ENCODE measurements at regions not wholly inside any gene's neighbourhood (a gene's known extent, or its start where the extent isn't known, plus 50 kb on each side); places are given as distances from the start of the nearest gene placed in this dataset.

DNA sequence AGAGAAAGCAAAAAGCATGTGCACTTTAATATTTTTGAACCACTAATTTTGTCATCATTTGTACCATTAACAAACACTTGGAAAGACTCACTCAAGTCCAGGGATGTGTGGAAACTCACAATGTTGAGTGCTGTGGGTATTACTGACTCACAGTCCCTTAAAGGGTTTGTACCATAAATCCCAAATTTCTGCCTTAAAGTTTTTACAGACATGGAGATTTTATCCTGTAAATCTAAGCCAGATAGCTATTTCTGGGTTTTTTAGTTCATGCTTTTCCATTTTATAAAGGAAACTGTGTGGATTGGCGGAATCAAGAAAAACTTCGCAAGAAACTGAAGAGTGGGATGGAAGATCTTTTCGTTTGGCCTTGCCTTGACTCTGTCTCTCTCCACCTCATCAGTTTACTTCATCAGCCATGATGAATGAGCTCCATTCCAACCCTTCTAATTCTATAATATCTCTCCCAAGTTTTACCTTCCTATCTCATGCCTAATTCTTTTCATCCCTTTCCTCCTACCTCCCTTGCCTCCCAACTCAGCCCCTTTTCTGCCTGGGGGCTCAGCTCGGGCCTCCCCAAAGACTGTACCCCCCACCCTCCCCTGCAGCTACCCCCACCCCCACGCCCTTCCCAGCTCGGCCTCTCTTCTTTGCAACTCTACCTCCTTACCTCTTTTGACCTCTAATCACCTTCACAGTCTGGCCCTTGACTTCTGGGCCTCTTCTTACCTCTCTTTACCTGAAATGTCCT lies 218.5 kb upstream of the MKLN1 start:
- no peak for ATAC-seq (ENCODE audit: low read depth)
- Histone ChIP-seq H3K4me3 (ENCODE audit: control extremely low read depth in 1 of 5, extremely low read depth in 1 of 5, insufficient read depth in 1 of 5, low read depth in 2 of 5, low read length in 4 of 5) (peak overlapping the region; percentile 31 to 100 (median 98)), H3K79me2 (ENCODE audit: control insufficient read depth, insufficient read depth, low read length) (peaks cover 50% of the 10 kb centered on the region), H4K20me1 (ENCODE audit: control insufficient read depth, insufficient read depth, low read length, poor library complexity, severe bottlenecking) (peaks cover 30% of the 10 kb centered on the region), H2AFZ (ENCODE audit: insufficient read depth, low read depth, low read length, poor library complexity, severe bottlenecking) (peak overlapping the region; percentile 57), H3K27me3 (replicated peaks in 1 of 4; ENCODE audit: control extremely low read depth in 1 of 4, control insufficient read depth in 3 of 4, insufficient read depth in 4 of 4, low read length in 3 of 4) (no peaks in the 10 kb centered on the region), H3K27ac (ENCODE audit: low read length in 2 of 2) (no peak overlapping the region), H3K4me1 (ENCODE audit: control insufficient read depth in 2 of 2, insufficient read depth in 2 of 2, low read length in 2 of 2) (peaks cover 58 to 60% of the 10 kb centered on the region in 2 donors), H3K9me3 (ENCODE audit: control extremely low read depth in 1 of 3, control insufficient read depth in 2 of 3, insufficient read depth in 1 of 3, low read length in 2 of 3) (no peaks in the 10 kb centered on the region), H3K36me3 (replicated peaks in 1 of 2; ENCODE audit: control extremely low read depth in 1 of 2, control insufficient read depth in 1 of 2, extremely low read depth in 1 of 2, insufficient read depth in 2 of 2, low read length in 1 of 2) (peaks cover 0 to 6% of the 10 kb centered on the region in 2 experiments), H3K4me2 (replicated peaks; ENCODE audit: low read depth, low read length, poor library complexity, severe bottlenecking) (peak overlapping the region; percentile 95), H3K9ac (ENCODE audit: low read length) (peak overlapping the region; percentile 99)
- ChIA-PET CTCF (interaction anchor here (0.9 to 3.6 kb wide), 6 partner anchors 13 to 212 kb away, joined by 3 to 20 read pairs (median 4); no protein-coding TSS in a partner anchor), POLR2A (interaction anchor here (0.6 to 9.3 kb wide), 3 partner anchors 14 to 176 kb away, joined by 3 to 104 read pairs (median 4); no protein-coding TSS in a partner anchor)
- Mint-ChIP-seq H3K4me1 (peaks cover 62% of the 10 kb centered on the region), H3K4me3 (peak overlapping the region; percentile 85), H3K27ac (peak overlapping the region; percentile 91), H3K9me3 (ENCODE audit: insufficient read depth) (no peaks in the 10 kb centered on the region), H3K27me3 (no peaks in the 10 kb centered on the region)
- 38% methylated on average over 3 of the region's 6 CpGs for WGBS (ENCODE audit: insufficient coverage)
- intact Hi-C loops (cut with micrococcal nuclease), result loop anchor here (5.0 kb wide), 3 partner anchors 147 to 1037 kb away; partner anchors contain the start of gene KLHDC10
- DNase-seq, result no peak
- TF ChIP-seq, protein P1, sequence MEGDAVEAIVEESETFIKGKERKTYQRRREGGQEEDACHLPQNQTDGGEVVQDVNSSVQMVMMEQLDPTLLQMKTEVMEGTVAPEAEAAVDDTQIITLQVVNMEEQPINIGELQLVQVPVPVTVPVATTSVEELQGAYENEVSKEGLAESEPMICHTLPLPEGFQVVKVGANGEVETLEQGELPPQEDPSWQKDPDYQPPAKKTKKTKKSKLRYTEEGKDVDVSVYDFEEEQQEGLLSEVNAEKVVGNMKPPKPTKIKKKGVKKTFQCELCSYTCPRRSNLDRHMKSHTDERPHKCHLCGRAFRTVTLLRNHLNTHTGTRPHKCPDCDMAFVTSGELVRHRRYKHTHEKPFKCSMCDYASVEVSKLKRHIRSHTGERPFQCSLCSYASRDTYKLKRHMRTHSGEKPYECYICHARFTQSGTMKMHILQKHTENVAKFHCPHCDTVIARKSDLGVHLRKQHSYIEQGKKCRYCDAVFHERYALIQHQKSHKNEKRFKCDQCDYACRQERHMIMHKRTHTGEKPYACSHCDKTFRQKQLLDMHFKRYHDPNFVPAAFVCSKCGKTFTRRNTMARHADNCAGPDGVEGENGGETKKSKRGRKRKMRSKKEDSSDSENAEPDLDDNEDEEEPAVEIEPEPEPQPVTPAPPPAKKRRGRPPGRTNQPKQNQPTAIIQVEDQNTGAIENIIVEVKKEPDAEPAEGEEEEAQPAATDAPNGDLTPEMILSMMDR (IDR thresholded peaks at IDR 0.05), result no peak
- TF ChIP-seq EZH2 (IDR thresholded peaks at IDR 0.05; ENCODE audit: borderline replicate concordance, insufficient read depth, low read depth, low read length, poor library complexity, severe bottlenecking), result no peak

Measured in B cell (primary cell).